ENCODE measurements at regions not wholly inside any gene's neighbourhood (a gene's known extent, or its start where the extent isn't known, plus 50 kb on each side); places are given as distances from the start of the nearest gene placed in this dataset.
"Not testable (repeated sequence)": the region's sequence is repeated elsewhere in the genome, so short reads cannot be mapped to it uniquely, and the experiment has no call there.

DNA sequence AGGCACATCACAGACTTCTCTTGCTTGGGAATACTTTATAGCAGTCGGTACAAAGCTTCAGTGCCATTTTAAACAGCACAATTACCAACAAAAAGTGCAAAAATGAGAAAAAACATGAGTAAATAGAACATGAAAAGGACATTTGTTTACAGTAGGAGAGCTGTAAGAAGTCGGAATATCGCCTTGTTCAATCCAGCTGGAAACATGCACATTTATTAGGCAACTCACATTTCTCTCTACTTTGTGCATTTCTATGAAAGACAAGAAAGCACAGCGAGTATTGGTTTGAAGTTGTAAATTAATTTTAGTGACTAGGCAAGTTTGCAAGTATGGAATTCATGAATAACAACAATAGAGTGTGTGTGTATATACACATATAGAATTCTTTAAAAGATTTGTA, 484.7 kb downstream of the DACH1 start:
- DNase-seq, result no peak

DNA sequence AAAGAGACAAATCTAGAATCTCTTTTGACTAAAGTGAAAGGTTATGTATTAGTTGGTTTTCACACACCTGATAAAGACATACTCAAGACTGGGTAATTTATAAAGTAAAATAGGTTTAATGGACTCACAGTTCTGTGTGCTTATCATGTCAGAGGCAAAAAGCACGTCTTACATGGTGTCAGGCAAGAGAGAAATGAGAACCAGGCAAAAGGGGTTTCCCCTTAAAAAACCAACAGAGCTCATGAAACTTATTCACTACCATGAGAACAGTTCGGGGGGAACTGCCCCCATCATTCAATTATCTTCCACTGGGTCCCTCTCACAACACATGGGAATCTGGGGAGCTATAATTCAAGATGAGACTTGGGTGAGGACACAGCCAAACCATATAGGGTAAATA, 486.8 kb downstream of the DACH1 start:
- no peak for DNase-seq

GRCh38 chr13:71378961-71379905, 487.8 kb downstream of the DACH1 start:
- DNase-seq, result no peak

GRCh38 chr13:71374471-71375049, 492.4 kb downstream of the DACH1 start:
- DNase-seq, result no peak

GRCh38 chr13:71368336-71368735, 498.7 kb downstream of the DACH1 start:
- no peak for DNase-seq

DNA sequence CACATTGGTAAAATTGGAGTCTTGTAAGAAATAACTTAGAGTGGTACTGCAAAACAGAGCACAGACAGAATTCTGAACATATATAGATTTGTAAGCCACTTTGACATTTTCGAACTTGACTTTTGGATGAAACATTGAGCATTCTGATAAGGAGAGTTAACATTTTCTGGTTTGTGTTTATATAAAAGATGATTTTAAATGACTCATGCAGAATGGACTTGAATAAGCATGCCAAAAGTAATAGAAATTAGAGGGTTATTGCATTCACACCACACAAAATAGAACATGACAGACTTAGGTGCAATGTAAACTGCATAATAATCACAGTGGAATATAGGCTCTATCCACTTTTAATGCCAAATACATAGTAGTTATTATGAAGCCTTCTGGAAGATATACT, 507.0 kb downstream of the DACH1 start:
- no peak for DNase-seq

DNA sequence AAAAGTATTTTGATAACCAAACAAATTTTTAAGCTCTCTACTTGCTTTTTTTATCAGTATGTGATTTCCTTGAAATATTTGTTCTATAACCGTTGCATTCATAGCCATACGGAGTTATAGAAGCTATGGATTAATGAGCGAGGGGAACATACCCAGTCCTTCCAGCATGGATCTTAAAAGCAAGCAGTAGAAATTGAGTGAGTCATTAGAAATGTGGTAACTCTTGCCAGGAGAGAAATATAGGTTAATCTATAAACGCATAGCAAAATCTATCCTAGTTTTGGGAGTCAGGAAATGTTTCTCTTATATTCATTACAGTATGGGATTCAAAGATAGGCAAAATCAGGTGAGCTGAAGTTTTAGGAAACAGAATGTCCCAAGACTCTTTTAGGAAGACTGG, 507.4 kb downstream of the DACH1 start:
- no peak for DNase-seq

- DNase-seq, result no peak
These were observed 508.8 kb downstream of the DACH1 start for GRCh38 chr13:71358218-71358617.

GRCh38 chr13:71355010-71355409, 512.0 kb downstream of the DACH1 start:
- no peak for DNase-seq

GRCh38 chr13:71350886-71351285, 516.1 kb downstream of the DACH1 start:
- no peak for DNase-seq

- DNase-seq, result not testable (repeated sequence)
These were observed 521.1 kb downstream of the DACH1 start for GRCh38 chr13:71345856-71346255.

DNA sequence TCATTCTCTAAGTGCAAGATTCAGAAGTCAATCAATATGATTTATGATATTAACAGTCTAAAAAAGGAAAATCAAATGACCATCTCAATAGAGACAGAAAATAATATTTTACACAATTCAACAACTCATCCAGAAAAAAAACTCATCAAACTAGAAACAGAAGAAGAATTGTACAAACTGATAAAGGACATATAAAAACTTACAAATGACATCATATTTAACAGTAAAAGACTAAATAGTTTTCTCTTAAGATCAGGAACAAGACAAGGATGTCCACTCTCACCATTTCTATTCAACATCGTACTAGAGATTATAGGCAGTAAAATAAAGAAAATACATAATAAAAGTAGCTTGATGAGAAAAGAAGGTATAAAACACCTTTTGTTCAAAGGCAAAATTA, 527.3 kb downstream of the DACH1 start:
- no peak for DNase-seq

DNA sequence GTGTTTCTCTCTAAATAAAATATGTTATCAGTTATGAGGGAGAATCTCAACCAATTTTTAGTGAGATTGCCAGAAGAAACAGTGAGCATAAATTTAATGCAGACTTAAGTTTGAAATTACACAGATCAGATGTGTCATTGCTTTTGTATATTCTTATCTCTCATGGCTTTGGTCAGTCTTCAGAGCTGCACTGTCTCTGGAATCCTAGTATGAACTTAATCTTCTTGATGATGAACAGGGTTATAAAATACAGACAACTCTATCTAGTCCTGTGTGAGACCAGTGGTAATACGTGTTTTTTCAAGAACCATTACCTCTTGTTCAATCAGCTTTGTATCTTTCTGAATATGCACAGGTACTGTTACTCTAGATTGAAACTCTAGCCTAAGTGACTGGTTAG, 528.0 kb downstream of the DACH1 start:
- no peak for DNase-seq

GRCh38 chr13:71338070-71338469, 528.9 kb downstream of the DACH1 start:
- no peak for DNase-seq

- no peak for DNase-seq
These were observed 539.7 kb downstream of the DACH1 start for GRCh38 chr13:71327266-71327665.

- DNase-seq, result no peak
These were observed 541.4 kb downstream of the DACH1 start for GRCh38 chr13:71325556-71325955.

DNA sequence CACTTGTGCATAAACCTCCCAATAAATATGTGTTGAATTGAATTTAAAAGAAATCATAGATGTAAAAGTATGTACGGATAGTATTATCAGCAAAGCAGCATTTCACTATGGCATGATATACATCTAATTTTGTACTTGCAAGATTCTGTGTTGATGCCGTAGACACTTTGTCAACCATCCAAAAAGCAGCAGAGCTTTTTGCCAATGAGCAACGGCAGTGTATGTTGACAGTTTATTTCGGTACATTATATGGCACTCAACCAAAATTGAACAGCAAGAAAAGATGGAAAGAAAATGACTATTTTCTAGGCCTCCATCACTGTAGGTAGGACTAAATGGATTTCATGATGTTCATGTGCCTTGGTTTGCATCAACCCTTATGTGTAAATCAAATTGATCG, 543.7 kb downstream of the DACH1 start:
- no peak for DNase-seq

- DNase-seq, result no peak
These were observed 546.6 kb downstream of the DACH1 start for GRCh38 chr13:71320452-71320851.

- no peak for DNase-seq
These were observed 550.1 kb downstream of the DACH1 start for GRCh38 chr13:71316792-71317363.

DNA sequence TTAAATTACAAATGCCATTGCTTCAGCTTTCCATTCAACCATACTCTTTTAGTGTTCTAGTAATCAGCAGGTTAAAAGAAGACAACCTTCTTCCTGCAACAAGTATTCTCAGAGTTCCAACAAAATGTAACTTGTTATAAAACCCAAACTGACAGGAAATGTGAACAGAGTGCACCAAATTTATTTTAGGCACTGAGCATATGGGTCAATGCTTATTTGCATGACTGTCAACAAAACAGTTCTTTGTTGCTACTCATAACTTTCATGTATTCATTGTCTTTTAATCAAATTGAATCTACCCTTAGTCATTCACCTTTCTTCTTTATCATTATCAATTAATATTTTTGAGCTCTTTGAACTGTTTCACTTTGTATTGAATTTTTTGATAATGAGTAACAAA, 554.1 kb downstream of the DACH1 start:
- no peak for DNase-seq

GRCh38 chr13:71309905-71310304, 557.1 kb downstream of the DACH1 start:
- DNase-seq, result no peak

DNA sequence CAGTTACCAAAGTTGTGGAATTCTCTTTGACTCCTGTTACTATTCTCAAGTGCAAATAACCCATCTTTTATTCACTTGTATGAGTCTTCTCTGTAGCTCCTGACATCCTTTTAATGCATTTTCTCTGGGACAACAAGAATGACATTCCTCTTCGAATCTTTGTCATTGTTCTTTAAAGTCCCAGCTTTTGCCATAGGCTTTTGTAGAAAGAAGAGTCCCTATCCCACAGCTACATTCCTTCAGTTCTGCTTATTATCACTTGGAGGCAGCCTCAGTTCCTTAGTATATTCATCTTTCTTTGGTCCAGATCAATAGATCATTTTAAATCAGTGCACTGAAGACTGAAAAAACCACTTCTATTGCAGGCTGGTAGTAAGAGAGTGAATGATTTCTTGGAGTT, 560.2 kb downstream of the DACH1 start:
- no peak for DNase-seq

DNA sequence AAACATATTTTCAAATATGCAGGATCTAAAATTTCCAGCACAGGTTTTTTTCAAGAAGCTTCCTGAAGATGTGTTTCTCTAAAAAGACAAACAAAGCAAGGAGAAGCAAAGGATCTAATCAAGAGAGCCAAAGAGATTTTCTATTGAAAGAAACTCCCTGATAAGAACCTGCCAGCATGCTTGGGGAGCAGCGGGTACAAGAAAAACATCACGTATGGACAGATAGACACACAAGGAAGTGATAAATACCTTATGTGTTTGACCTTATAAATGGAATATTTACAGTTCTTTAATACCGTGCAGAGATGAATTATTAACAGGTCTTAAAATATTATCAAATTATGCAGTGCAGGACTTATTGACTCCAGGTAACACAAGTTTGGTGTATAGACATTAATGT, 562.1 kb downstream of the DACH1 start:
- DNase-seq, result no peak

- DNase-seq, result no peak
These were observed 563.9 kb downstream of the DACH1 start for GRCh38 chr13:71303144-71303543.
